ENCODE measurements at regions not wholly inside any gene's neighbourhood (a gene's known extent, or its start where the extent isn't known, plus 50 kb on each side); places are given as distances from the start of the nearest gene placed in this dataset.

DNA sequence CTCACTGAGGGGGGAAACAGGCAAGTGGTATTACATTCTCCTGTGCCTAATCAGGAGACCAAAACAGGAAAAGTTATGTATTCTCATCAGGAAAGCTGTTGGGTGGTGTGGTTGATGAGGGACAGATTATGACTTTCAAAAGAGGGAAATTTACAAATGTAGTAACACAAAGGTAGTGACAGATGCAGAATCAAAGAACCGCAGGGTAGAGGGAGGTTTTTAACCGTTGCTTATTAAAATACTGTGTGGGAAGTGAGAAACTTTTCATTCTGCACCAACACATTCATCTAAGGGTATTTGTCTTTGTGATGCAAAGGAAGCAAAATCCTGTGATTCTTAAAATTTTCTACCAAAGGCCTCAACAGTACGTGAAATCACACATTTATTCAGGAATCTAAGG is 288.2 kb upstream of the MAN1A1 start:
- Histone ChIP-seq H2AFZ (ENCODE audit: low read length) (no peak overlapping the region), H4K91ac (ENCODE audit: insufficient read length, low read depth, low read length) (no peak overlapping the region), H3K27ac (ENCODE audit: insufficient read length, low read depth, low read length) (no peak overlapping the region), H3K14ac (ENCODE audit: insufficient read depth, low read length) (no peak overlapping the region), H3K79me2 (ENCODE audit: insufficient read depth, low read length) (no peaks in the 10 kb centered on the region), H2BK12ac (ENCODE audit: insufficient read length, low read depth, low read length) (no peak overlapping the region), H3K56ac (ENCODE audit: insufficient read length, low read depth, low read length) (no peak overlapping the region), H3K18ac (ENCODE audit: insufficient read length, low read depth, low read length) (no peak overlapping the region), H4K8ac (replicated peaks; ENCODE audit: insufficient read length, low read depth, low read length) (no peak overlapping the region), H3K4me2 (ENCODE audit: insufficient read depth, insufficient read length, low read length) (no peak overlapping the region), H3K4me1 (ENCODE audit: insufficient read depth, low read length) (no peaks in the 10 kb centered on the region), H3K9ac (ENCODE audit: extremely low read depth, insufficient read length, low read length) (no peak overlapping the region), H2BK15ac (ENCODE audit: low read depth, low read length) (no peak overlapping the region), H3K9me3 (ENCODE audit: control insufficient read depth, low read depth, low read length) (no peaks in the 10 kb centered on the region), H3K27me3 (ENCODE audit: insufficient read depth, low read length) (no peaks in the 10 kb centered on the region), H2BK5ac (ENCODE audit: insufficient read length, low read length) (no peak overlapping the region), H3T11ph (ENCODE audit: low read length) (no peak overlapping the region), H3K23ac (ENCODE audit: insufficient read length, low read depth, low read length) (no peak overlapping the region), H4K5ac (ENCODE audit: insufficient read length, low read depth, low read length) (no peak overlapping the region), H2AK5ac (ENCODE audit: insufficient read length, low read length) (no peak overlapping the region), H2BK20ac (ENCODE audit: low read depth, low read length, poor library complexity, severe bottlenecking) (no peak overlapping the region), H3K4ac (ENCODE audit: low read depth, low read length) (no peak overlapping the region), H2BK120ac (ENCODE audit: low read depth, low read length, poor library complexity, severe bottlenecking) (no peak overlapping the region), H3K79me1 (ENCODE audit: insufficient read depth, low read depth, low read length, poor library complexity, severe bottlenecking) (no peaks in the 10 kb centered on the region), H3K23me2 (ENCODE audit: insufficient read length, low read depth, low read length, poor library complexity, severe bottlenecking) (no peaks in the 10 kb centered on the region), H4K20me1 (ENCODE audit: control insufficient read depth, insufficient read depth, insufficient read length) (no peaks in the 10 kb centered on the region)
- H3K36me3 Mint-ChIP-seq (ENCODE audit: insufficient read depth in 1 of 3, low read depth in 3 of 3): no peaks in the 10 kb centered on the region
- WGBS (ENCODE audit: extremely low coverage, insufficient read length, low lambda C conversion rate): no CpG with 5 or more reads among the region's 3 CpGs
- no peaks in the 10 kb centered on the region for H3K27me3 Mint-ChIP-seq (ENCODE audit: low read depth)
- peaks cover 6% of the 10 kb centered on the region in 2 experiments for H3K4me1 Mint-ChIP-seq
- TF ChIP-seq, protein P1, sequence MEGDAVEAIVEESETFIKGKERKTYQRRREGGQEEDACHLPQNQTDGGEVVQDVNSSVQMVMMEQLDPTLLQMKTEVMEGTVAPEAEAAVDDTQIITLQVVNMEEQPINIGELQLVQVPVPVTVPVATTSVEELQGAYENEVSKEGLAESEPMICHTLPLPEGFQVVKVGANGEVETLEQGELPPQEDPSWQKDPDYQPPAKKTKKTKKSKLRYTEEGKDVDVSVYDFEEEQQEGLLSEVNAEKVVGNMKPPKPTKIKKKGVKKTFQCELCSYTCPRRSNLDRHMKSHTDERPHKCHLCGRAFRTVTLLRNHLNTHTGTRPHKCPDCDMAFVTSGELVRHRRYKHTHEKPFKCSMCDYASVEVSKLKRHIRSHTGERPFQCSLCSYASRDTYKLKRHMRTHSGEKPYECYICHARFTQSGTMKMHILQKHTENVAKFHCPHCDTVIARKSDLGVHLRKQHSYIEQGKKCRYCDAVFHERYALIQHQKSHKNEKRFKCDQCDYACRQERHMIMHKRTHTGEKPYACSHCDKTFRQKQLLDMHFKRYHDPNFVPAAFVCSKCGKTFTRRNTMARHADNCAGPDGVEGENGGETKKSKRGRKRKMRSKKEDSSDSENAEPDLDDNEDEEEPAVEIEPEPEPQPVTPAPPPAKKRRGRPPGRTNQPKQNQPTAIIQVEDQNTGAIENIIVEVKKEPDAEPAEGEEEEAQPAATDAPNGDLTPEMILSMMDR (conservative IDR thresholded peaks at IDR 0.05): no peak
- H3K4me3 Mint-ChIP-seq: no peak overlapping the region
- DNase-seq: no peak
- H3K27ac Mint-ChIP-seq: peak overlapping the region in 2 of 3 experiments; percentile 38 to 46; a peak in 2 of 7 replicates
- no peaks in the 10 kb centered on the region for H3K9me3 Mint-ChIP-seq

All from H9 (cell line).